ENCODE measurements at regions not wholly inside any gene's neighbourhood (a gene's known extent, or its start where the extent isn't known, plus 50 kb on each side); places are given as distances from the start of the nearest gene placed in this dataset.

GRCh38 chr9:31388660-31389059 is 995.8 kb upstream of the ACO1 start:
- no peak for TF ChIP-seq CTCF (IDR thresholded peaks at IDR 0.05)
- no peak for TF ChIP-seq POLR2A (IDR thresholded peaks at IDR 0.05)
- no peak for TF ChIP-seq POLR2AphosphoS5 (IDR thresholded peaks at IDR 0.05)

Data from prostate gland (tissue), 2 donors.